Epithelial cell of esophagus (primary cell): ENCODE measurements at regions not wholly inside any gene's neighbourhood (a gene's known extent, or its start where the extent isn't known, plus 50 kb on each side); places are given as distances from the start of the nearest gene placed in this dataset.

Source experiments
- DNase-seq: peaks from one replicate; pipeline ENCODE4 v3.0.0; 2010; ENCODE audit warnings: low read depth
- H3K4me3 ChIP-seq: 2 replicates; pipeline ENCODE4 v1.5.1; 2011; ENCODE audit warnings: mild to moderate bottlenecking, low read length, control low read depth
- TF ChIP-seq, protein P1 (sequence below): IDR thresholded peaks from 2 replicates; pipeline ENCODE4 v1.5.1; 2011; ENCODE audit warnings: low read depth, mild to moderate bottlenecking, low read length, control low read depth, inconsistent platforms; ENCODE audit not compliant: insufficient read depth; ENCODE audit errors: missing control alignments

DNA sequence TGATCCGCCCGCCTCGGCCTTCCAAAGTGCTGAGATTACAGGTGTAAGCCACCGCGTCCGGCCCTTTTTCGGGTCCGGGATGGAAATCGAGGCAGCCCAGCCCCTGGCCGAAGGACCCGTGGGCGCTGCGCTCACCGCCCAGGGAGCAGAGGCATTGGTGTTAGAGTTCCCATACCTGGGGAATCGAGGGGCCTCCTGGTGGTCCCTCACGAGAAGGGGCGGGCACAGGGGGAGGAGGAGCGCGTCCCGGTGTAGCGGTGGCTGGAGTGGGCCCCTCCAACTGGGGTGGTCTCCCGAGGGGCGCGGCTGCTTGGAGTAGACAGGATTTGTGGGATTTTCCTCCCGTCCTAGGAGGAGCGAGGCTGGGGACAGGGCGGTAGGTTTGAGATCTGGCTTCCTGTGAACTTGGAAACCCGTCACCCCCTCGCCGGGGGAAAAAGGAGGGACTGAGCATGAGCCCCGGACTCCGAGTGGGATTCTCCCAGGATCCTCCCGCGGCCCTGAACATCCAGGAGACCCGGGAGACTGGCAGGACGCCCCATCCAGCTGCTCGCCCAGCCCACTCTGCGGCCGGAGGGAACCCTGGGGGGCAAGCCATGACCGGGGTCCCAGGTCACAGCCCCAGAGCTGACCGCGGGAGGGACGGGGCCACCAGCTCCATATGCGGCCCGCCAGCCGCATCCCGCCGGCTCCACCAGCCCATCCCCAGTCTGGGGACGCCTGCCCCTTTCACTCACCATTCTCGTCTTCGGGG, 70.9 kb downstream of the ASCL4 start:
- no peak for DNase-seq
- no peak overlapping the region for H3K4me3 ChIP-seq
- TF ChIP-seq, protein P1, sequence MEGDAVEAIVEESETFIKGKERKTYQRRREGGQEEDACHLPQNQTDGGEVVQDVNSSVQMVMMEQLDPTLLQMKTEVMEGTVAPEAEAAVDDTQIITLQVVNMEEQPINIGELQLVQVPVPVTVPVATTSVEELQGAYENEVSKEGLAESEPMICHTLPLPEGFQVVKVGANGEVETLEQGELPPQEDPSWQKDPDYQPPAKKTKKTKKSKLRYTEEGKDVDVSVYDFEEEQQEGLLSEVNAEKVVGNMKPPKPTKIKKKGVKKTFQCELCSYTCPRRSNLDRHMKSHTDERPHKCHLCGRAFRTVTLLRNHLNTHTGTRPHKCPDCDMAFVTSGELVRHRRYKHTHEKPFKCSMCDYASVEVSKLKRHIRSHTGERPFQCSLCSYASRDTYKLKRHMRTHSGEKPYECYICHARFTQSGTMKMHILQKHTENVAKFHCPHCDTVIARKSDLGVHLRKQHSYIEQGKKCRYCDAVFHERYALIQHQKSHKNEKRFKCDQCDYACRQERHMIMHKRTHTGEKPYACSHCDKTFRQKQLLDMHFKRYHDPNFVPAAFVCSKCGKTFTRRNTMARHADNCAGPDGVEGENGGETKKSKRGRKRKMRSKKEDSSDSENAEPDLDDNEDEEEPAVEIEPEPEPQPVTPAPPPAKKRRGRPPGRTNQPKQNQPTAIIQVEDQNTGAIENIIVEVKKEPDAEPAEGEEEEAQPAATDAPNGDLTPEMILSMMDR = no peak

DNA sequence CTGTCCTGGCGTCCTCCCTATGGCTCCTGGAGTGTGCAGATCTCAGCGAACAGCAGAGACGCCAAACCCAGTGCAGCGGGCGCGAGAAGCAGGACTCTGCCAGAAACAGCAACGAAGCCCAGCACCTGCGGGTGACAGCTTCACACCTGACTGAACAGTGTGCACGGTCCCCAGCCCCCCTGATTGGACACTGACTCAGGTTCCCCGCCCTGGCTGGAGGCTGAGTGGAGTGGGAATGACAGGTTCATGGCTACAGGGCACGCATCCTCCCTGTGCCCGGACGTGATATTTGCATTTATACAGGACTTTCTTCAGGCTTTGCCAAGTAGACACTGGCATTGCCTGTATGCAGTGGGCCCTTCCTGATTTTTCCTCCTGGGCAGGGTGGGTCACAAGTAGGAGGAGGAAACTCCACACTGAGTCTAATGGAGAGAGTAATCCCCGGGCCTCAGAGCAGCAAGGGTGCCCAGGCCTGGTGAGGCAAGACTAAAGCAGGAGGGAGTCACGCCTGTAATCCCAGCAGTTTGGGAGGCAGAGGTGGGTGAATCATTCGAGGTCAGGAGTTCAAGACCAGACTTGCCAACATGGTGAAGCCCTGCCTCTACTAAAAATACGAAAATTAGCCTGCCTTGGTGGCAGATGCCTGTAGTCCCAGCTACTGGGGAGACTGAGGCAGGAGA, 71.6 kb downstream of the ASCL4 start:
- no peak overlapping the region for H3K4me3 ChIP-seq
- TF ChIP-seq, protein P1 = no peak

DNA sequence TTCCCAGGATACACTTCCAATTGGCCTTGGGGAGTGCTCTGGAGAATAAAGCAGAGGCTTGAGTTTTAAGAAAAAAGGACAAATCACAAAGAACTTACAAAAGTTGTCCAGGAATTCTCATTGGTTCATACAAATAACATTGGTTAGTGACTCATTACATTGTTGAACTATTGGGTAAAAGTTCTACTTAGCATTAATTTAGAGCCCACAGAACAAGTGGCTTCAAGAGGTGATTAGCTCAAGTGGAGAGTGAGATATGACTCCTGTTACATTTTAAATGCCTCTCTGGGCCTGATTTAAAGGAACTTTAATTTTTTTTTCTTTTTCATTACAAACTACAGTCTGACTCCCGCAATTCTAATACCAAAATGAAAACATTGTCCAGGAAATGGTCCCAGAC, 72.9 kb downstream of the ASCL4 start:
- TF ChIP-seq, protein P1 = no peak
- DNase-seq = no peak
- H3K4me3 ChIP-seq = no peak overlapping the region

More for the DNA sequence above, 71.6 kb downstream of the ASCL4 start:
- DNase-seq = peak; percentile 46

DNA sequence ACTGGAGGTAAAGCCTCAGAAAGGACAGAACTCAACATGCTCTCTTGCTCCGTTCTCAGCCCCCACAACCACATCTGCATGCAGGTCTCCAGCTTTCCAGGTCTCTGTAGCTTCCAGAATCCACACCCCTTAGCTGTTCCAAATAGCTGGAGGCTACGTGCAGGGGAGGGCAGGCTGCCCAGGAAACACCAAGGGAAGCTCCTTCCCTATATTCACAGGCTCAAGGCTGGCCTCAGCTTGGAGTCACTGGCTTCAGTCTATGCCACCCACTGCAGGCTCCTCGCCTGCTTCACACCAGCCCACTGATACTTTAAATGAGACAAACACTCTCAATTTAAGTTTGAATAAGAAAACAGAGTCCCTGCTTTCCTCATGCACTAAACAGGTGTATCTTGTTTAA, 73.3 kb downstream of the ASCL4 start:
- no peak overlapping the region for H3K4me3 ChIP-seq
- no peak for DNase-seq
- TF ChIP-seq, protein P1 = no peak

DNA sequence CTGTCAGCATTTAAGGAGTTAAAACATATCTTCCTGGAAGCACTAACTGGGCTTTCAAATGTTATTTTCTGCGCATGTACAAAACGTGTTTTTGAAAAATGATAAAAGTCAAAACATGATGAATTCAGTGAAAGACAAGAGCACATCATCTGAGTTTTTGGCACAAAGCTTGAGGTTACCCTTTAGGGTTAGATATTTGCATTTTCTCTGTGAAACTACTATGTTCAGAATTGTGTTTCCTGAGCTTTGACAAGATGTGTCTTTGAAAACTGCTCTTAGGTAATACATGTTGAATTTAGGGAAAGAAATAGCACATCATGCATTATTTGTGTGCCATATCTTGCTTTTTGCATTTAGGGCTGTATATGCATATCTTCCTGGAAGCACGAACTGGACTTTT, 79.0 kb downstream of the ASCL4 start:
- TF ChIP-seq, protein P1 = no peak
- no peak for DNase-seq
- no peak overlapping the region for H3K4me3 ChIP-seq

DNA sequence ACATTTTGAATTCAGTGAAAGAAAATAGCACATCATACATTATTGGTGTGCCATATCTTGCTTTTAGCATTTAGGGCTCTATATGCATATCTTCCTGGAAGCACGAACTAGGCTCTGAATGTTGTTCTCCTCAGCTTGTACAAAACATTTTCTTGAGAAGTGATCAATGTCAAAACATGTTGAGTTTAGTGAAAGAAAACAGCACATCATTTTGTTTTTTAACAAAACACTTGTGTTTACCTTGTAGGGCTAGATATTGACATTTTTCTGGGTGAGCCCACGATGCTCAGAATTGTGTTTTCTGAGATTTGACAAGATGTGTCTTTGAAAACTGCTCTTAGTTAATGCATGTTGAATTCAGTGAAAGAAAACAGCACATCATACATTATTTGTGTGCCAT, 81.0 kb downstream of the ASCL4 start:
- H3K4me3 ChIP-seq = no peak overlapping the region
- DNase-seq = no peak
- TF ChIP-seq, protein P1 = no peak
